ENCODE measurements at regions not wholly inside any gene's neighbourhood (a gene's known extent, or its start where the extent isn't known, plus 50 kb on each side); places are given as distances from the start of the nearest gene placed in this dataset.
"Not testable (repeated sequence)": the region's sequence is repeated elsewhere in the genome, so short reads cannot be mapped to it uniquely, and the experiment has no call there.

- Histone ChIP-seq H3K4me3 (ENCODE audit: low read depth, low read length, poor library complexity, severe bottlenecking) (no peak overlapping the region), H3K4me1 (ENCODE audit: insufficient read depth, low read length, poor library complexity, severe bottlenecking) (no peaks in the 10 kb centered on the region), H3K27ac (ENCODE audit: low read depth, low read length, poor library complexity, severe bottlenecking) (no peak overlapping the region), H3K36me3 (ENCODE audit: insufficient read depth, low read length) (no peaks in the 10 kb centered on the region), H3K9me3 (ENCODE audit: low read length) (no peaks in the 10 kb centered on the region), H4K20me1 (ENCODE audit: insufficient read depth, low read length) (no peaks in the 10 kb centered on the region), H3K9me2 (ENCODE audit: insufficient read depth, low read length) (no peaks in the 10 kb centered on the region), H2AFZ (ENCODE audit: low read length) (no peak overlapping the region), H3K79me2 (ENCODE audit: insufficient read depth, low read depth, low read length) (no peaks in the 10 kb centered on the region), H3K4me2 (ENCODE audit: low read length) (no peak overlapping the region)
- CTCF ChIA-PET (ENCODE audit: unreplicated experiment), result no interaction called here
- no peak for TF ChIP-seq CTCF (conservative IDR thresholded peaks at IDR 0.05; ENCODE audit: low read length)
- no peak for TF ChIP-seq EZH2phosphoT487 (IDR thresholded peaks at IDR 0.05; ENCODE audit: borderline replicate concordance, low read depth, low read length)
- no peak for DNase-seq (ENCODE audit: low spot score)
- intact Hi-C loops (cut with micrococcal nuclease; ENCODE audit: unreplicated experiment), result no loop called here
- POLR2A ChIA-PET, result interaction anchor here (0.9 kb wide), 1 partner anchor 14 kb away, joined by 3 read pairs; no protein-coding TSS in a partner anchor
- BruUV-seq (replicated peaks), result no TSS peak
Observed at GRCh38 chr3:87101861-87102625, 111.1 kb upstream of the VGLL3 start.

GRCh38 chr3:87097733-87098132, 106.8 kb upstream of the VGLL3 start:
- intact Hi-C loops (cut with micrococcal nuclease; ENCODE audit: unreplicated experiment); H3K9me2 ChIP-seq (ENCODE audit: insufficient read depth, low read length); BruUV-seq (replicated peaks); H3K36me3 ChIP-seq (ENCODE audit: insufficient read depth, low read length); H3K27ac ChIP-seq (ENCODE audit: low read depth, low read length, poor library complexity, severe bottlenecking); H4K20me1 ChIP-seq (ENCODE audit: insufficient read depth, low read length); DNase-seq (ENCODE audit: low spot score); H2AFZ ChIP-seq (ENCODE audit: low read length); H3K4me1 ChIP-seq (ENCODE audit: insufficient read depth, low read length, poor library complexity, severe bottlenecking); H3K9me3 ChIP-seq (ENCODE audit: low read length); H3K79me2 ChIP-seq (ENCODE audit: insufficient read depth, low read depth, low read length); H3K4me2 ChIP-seq (ENCODE audit: low read length); CTCF ChIA-PET (ENCODE audit: unreplicated experiment); POLR2A ChIA-PET; H3K4me3 ChIP-seq (ENCODE audit: low read depth, low read length, poor library complexity, severe bottlenecking): not testable (repeated sequence)

GRCh38 chr3:87090631-87091030, 99.7 kb upstream of the VGLL3 start:
- intact Hi-C loops (cut with micrococcal nuclease; ENCODE audit: unreplicated experiment), result no loop called here
- Histone ChIP-seq H3K79me2 (ENCODE audit: insufficient read depth, low read depth, low read length) (no peaks in the 10 kb centered on the region), H3K9me2 (ENCODE audit: insufficient read depth, low read length) (no peaks in the 10 kb centered on the region), H3K36me3 (ENCODE audit: insufficient read depth, low read length) (no peaks in the 10 kb centered on the region), H2AFZ (ENCODE audit: low read length) (no peak overlapping the region), H3K27ac (ENCODE audit: low read depth, low read length, poor library complexity, severe bottlenecking) (no peak overlapping the region), H3K4me3 (ENCODE audit: low read depth, low read length, poor library complexity, severe bottlenecking) (no peak overlapping the region), H3K4me1 (ENCODE audit: insufficient read depth, low read length, poor library complexity, severe bottlenecking) (no peaks in the 10 kb centered on the region), H3K4me2 (ENCODE audit: low read length) (no peak overlapping the region), H3K9me3 (ENCODE audit: low read length) (no peaks in the 10 kb centered on the region), H4K20me1 (ENCODE audit: insufficient read depth, low read length) (no peaks in the 10 kb centered on the region)
- BruUV-seq (replicated peaks), result no TSS peak
- POLR2A ChIA-PET, result no interaction called here
- no peak for TF ChIP-seq EZH2phosphoT487 (IDR thresholded peaks at IDR 0.05; ENCODE audit: borderline replicate concordance, low read depth, low read length)
- no peak for TF ChIP-seq CTCF (conservative IDR thresholded peaks at IDR 0.05; ENCODE audit: low read length)
- no peak for DNase-seq (ENCODE audit: low spot score)
- CTCF ChIA-PET (ENCODE audit: unreplicated experiment), result no interaction called here

Measured in OCI-LY7 (cell line).